SK-N-SH treated with all-trans-retinoic acid at 6 μM for 48 hours (cell line): ENCODE measurements at regions not wholly inside any gene's neighbourhood (a gene's known extent, or its start where the extent isn't known, plus 50 kb on each side); places are given as distances from the start of the nearest gene placed in this dataset.

Experiments used
- ATAC-seq: fragments of 200-7000 bp; cut with Tn5 transposase; 3 replicates; pipeline ENCODE4 v1.9.1; 2020; ENCODE audit warnings: mild to moderate bottlenecking, moderate library complexity
- BACH2 ChIP-seq: fragments of 250-450 bp; sonication (Bioruptor Pico); IDR thresholded peaks from 2 replicates; pipeline ENCODE4 v1.9.0; 2021; ENCODE audit warnings: mild to moderate bottlenecking, borderline replicate concordance
- CREB5 ChIP-seq: fragments of 250-450 bp; sonication (Bioruptor Pico); IDR thresholded peaks from 2 replicates; pipeline ENCODE4 v1.5.1; 2020; ENCODE audit warnings: low read depth, mild to moderate bottlenecking, moderate library complexity
- CSDC2 ChIP-seq: fragments of 250-450 bp; sonication (Bioruptor Pico); IDR thresholded peaks from 2 replicates; pipeline ENCODE4 v1.5.0; 2020; ENCODE audit warnings: mild to moderate bottlenecking, moderate library complexity
- GLIS3 ChIP-seq: fragments of 250-450 bp; sonication (Bioruptor Pico); IDR thresholded peaks from 2 replicates; pipeline ENCODE4 v1.5.0; 2020; ENCODE audit warnings: mild to moderate bottlenecking, moderate library complexity
- OSR1 ChIP-seq: fragments of 250-450 bp; sonication (Bioruptor Pico); IDR thresholded peaks from 2 replicates; pipeline ENCODE4 v1.8.0; 2022; ENCODE audit warnings: moderate library complexity, mild to moderate bottlenecking, inconsistent platforms
- POU6F1 ChIP-seq: fragments of 250-450 bp; sonication (Bioruptor Pico); IDR thresholded peaks from 2 replicates; pipeline ENCODE4 v1.8.0; 2021; ENCODE audit warnings: low read depth, mild to moderate bottlenecking, moderate library complexity, borderline replicate concordance
- PPARA ChIP-seq: fragments of 250-450 bp; sonication (Bioruptor Pico); IDR thresholded peaks from 2 replicates; pipeline ENCODE4 v1.5.0; 2020; ENCODE audit warnings: mild to moderate bottlenecking, borderline replicate concordance
- RARB ChIP-seq: fragments of 250-450 bp; sonication (Bioruptor Pico); IDR thresholded peaks from 2 replicates; pipeline ENCODE4 v1.8.0; 2021; ENCODE audit warnings: mild to moderate bottlenecking, moderate library complexity
- TCF4 ChIP-seq: fragments of 250-450 bp; sonication (Bioruptor Pico); IDR thresholded peaks from 2 replicates; pipeline ENCODE4 v1.8.0; 2021; ENCODE audit warnings: mild to moderate bottlenecking, moderate library complexity, borderline replicate concordance
- TOX ChIP-seq: fragments of 250-450 bp; sonication (Bioruptor Pico); IDR thresholded peaks from 2 replicates; pipeline ENCODE4 v1.8.0; 2021; ENCODE audit warnings: mild to moderate bottlenecking, moderate library complexity, borderline replicate concordance
- TSHZ2 ChIP-seq: fragments of 250-450 bp; sonication (Bioruptor Pico); IDR thresholded peaks from 2 replicates; pipeline ENCODE4 v1.5.0; 2020; ENCODE audit warnings: mild to moderate bottlenecking, moderate library complexity
- ZC3H10 ChIP-seq: fragments of 250-450 bp; sonication (Bioruptor Pico); IDR thresholded peaks from 2 replicates; pipeline ENCODE4 v1.5.1; 2021; ENCODE audit warnings: mild to moderate bottlenecking, moderate library complexity
- ZFP3 ChIP-seq: fragments of 250-450 bp; sonication (Bioruptor Pico); IDR thresholded peaks from 2 replicates; pipeline ENCODE4 v1.5.0; 2020; ENCODE audit warnings: mild to moderate bottlenecking, moderate library complexity
- ZFP30 ChIP-seq: fragments of 450-650 bp; formaldehyde crosslinking; IDR thresholded peaks from 2 replicates; pipeline ENCODE4 v1.5.0; 2022; ENCODE audit warnings: mild to moderate bottlenecking, moderate library complexity
- ZNF565 ChIP-seq: fragments of 450-650 bp; formaldehyde crosslinking; conservative IDR thresholded peaks from 2 replicates; pipeline ENCODE4 v1.5.0; 2020; ENCODE audit warnings: low read depth, mild to moderate bottlenecking, moderate library complexity
- ZNF70 ChIP-seq: fragments of 450-650 bp; formaldehyde crosslinking; IDR thresholded peaks from 2 replicates; pipeline ENCODE4 v1.5.0; 2020; ENCODE audit warnings: mild to moderate bottlenecking, moderate library complexity
- ZNF8 ChIP-seq: fragments of 450-650 bp; formaldehyde crosslinking; IDR thresholded peaks from 2 replicates; pipeline ENCODE4 v1.5.0; 2020; ENCODE audit warnings: mild to moderate bottlenecking, moderate library complexity
- TF ChIP-seq, protein P1 (sequence below): fragments of 250-450 bp; sonication (Bioruptor Pico); IDR thresholded peaks from 2 replicates; pipeline ENCODE4 v1.5.1; 2021; ENCODE audit warnings: mild to moderate bottlenecking, moderate library complexity
- TF ChIP-seq, protein P2 (sequence below): fragments of 250-450 bp; sonication (Bioruptor Pico); IDR thresholded peaks from 2 replicates; pipeline ENCODE4 v1.8.0; 2020; ENCODE audit warnings: mild to moderate bottlenecking, moderate library complexity, borderline replicate concordance

GRCh38 chr19:29060813-29061364 lies 152.1 kb downstream of the UQCRFS1 start:
- no peak for TF ChIP-seq BACH2 (CRISPR knock-in tag)
- TF ChIP-seq, protein P1, sequence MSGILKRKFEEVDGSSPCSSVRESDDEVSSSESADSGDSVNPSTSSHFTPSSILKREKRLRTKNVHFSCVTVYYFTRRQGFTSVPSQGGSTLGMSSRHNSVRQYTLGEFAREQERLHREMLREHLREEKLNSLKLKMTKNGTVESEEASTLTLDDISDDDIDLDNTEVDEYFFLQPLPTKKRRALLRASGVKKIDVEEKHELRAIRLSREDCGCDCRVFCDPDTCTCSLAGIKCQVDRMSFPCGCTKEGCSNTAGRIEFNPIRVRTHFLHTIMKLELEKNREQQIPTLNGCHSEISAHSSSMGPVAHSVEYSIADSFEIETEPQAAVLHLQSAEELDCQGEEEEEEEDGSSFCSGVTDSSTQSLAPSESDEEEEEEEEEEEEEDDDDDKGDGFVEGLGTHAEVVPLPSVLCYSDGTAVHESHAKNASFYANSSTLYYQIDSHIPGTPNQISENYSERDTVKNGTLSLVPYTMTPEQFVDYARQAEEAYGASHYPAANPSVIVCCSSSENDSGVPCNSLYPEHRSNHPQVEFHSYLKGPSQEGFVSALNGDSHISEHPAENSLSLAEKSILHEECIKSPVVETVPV (CRISPR knock-in tag): no peak
- TF ChIP-seq, protein P2, sequence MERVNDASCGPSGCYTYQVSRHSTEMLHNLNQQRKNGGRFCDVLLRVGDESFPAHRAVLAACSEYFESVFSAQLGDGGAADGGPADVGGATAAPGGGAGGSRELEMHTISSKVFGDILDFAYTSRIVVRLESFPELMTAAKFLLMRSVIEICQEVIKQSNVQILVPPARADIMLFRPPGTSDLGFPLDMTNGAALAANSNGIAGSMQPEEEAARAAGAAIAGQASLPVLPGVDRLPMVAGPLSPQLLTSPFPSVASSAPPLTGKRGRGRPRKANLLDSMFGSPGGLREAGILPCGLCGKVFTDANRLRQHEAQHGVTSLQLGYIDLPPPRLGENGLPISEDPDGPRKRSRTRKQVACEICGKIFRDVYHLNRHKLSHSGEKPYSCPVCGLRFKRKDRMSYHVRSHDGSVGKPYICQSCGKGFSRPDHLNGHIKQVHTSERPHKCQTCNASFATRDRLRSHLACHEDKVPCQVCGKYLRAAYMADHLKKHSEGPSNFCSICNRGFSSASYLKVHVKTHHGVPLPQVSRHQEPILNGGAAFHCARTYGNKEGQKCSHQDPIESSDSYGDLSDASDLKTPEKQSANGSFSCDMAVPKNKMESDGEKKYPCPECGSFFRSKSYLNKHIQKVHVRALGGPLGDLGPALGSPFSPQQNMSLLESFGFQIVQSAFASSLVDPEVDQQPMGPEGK (CRISPR knock-in tag): no peak
- TF ChIP-seq TSHZ2 (CRISPR knock-in tag): no peak
- TF ChIP-seq TOX (CRISPR knock-in tag): no peak
- TF ChIP-seq ZNF565: no peak
- TF ChIP-seq RARB (CRISPR knock-in tag): no peak
- ATAC-seq: no peak

DNA sequence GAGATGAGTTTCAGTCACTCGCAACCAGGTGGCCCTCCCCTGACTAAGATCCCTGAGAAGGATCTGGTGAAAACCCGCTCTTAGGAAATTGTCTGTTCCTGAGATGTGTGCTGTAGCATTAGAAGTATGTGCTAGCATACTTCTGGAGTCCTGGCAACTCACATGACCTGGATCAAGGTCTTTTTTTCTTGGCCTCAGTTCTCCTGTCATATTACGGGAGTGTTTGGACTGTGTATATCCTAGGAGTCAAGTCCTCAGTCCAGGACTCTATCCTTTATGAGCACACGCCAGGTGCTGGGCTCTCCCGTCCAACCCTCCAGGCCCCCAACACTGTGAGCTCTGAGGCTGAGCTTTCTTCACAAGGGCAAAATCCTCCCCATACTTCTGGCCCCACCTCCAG lies 156.4 kb downstream of the UQCRFS1 start:
- no peak for ATAC-seq
- TF ChIP-seq TCF4 (no peak), TSHZ2 (CRISPR knock-in tag) (no peak), TOX (CRISPR knock-in tag) (no peak), ZNF70 (CRISPR knock-in tag) (no peak), ZNF8 (CRISPR knock-in tag) (no peak), ZFP3 (CRISPR knock-in tag) (no peak)

DNA sequence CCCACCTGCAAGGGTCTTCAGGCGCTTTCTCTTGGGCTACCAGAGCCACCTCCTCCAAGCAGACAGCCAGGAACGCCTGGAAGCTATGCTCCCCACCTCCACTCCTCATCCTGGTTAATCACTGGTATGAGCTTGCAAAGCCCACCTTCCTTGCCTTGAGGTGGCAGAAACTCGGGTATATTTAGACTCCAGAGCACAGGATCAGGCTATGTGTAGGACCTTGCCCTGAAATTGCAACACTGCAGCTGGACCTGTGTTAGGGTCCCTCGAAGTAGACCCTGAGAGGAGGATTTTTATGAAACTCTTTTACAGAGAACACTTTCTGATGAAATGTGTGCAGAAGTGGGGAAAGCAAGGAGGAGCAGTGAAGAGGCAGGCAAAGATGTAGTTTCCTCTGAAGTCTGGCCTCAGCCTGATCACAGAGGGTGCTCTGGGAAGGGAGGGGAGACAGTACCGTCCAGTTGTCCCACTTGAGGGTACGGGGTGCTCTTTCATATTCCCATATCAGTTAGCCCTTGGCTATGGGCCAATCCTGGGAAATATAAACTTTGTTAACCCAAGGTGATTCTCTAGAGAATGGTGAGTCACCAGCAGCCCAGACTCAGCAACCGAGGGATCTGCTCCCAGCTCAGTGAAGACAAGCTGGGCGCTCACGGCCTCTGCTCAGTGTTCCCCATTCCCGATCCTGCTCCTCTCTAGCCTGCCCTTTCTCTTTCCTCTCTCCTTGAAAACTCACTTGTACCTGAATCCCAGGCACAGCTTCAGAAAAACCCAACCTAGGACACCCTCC lies 157.9 kb downstream of the UQCRFS1 start:
- no peak for ATAC-seq
- TF ChIP-seq OSR1 (CRISPR knock-in tag) (no peak), POU6F1 (CRISPR knock-in tag) (no peak), ZFP30 (CRISPR knock-in tag) (no peak), RARB (CRISPR knock-in tag) (no peak), ZNF70 (CRISPR knock-in tag) (no peak), TSHZ2 (CRISPR knock-in tag) (no peak), ZC3H10 (no peak), GLIS3 (CRISPR knock-in tag) (no peak), CREB5 (CRISPR knock-in tag) (no peak), TOX (CRISPR knock-in tag) (no peak), PPARA (CRISPR knock-in tag) (no peak), CSDC2 (CRISPR knock-in tag) (no peak)
- TF ChIP-seq, protein P1 (CRISPR knock-in tag): no peak
